ENCODE measurements at regions not wholly inside any gene's neighbourhood (a gene's known extent, or its start where the extent isn't known, plus 50 kb on each side); places are given as distances from the start of the nearest gene placed in this dataset.

- DNase-seq: no peak
These were observed 220.2 kb downstream of the AUH start for GRCh38 chr9:91141407-91141965.

GRCh38 chr9:91143162-91143561 is 218.6 kb downstream of the AUH start:
- no peak for DNase-seq

- no peak for DNase-seq
These were observed 218.1 kb downstream of the AUH start for GRCh38 chr9:91143642-91144041.

- DNase-seq: no peak
These were observed 216.9 kb downstream of the AUH start for GRCh38 chr9:91144769-91145168.

- no peak for DNase-seq
These were observed 216.2 kb downstream of the AUH start for GRCh38 chr9:91145496-91145895.

- DNase-seq: no peak
These were observed 215.2 kb downstream of the AUH start for GRCh38 chr9:91146391-91147019.

- DNase-seq: no peak
These were observed 214.5 kb downstream of the AUH start for GRCh38 chr9:91147079-91147708.

- no peak for DNase-seq
These were observed 213.4 kb downstream of the AUH start for GRCh38 chr9:91148306-91148705.

- DNase-seq: no peak
These were observed 211.3 kb downstream of the AUH start for GRCh38 chr9:91150273-91150997.

GRCh38 chr9:91150998-91151717 is 210.6 kb downstream of the AUH start:
- no peak for DNase-seq

GRCh38 chr9:91151718-91152095 is 210.0 kb downstream of the AUH start:
- DNase-seq: no peak

- no peak for DNase-seq
These were observed 207.0 kb downstream of the AUH start for GRCh38 chr9:91154686-91155085.

GRCh38 chr9:91155181-91155580 is 206.5 kb downstream of the AUH start:
- DNase-seq: no peak

- DNase-seq: no peak
These were observed 205.9 kb downstream of the AUH start for GRCh38 chr9:91155746-91156376.

- no peak for DNase-seq
These were observed 205.1 kb downstream of the AUH start for GRCh38 chr9:91156451-91157234.

- DNase-seq: no peak
These were observed 203.8 kb downstream of the AUH start for GRCh38 chr9:91157883-91158282.

GRCh38 chr9:91158286-91158685 is 203.4 kb downstream of the AUH start:
- DNase-seq: no peak

GRCh38 chr9:91158946-91159345 is 202.8 kb downstream of the AUH start:
- DNase-seq: no peak

- DNase-seq: no peak
These were observed 202.0 kb downstream of the AUH start for GRCh38 chr9:91159664-91160121.

GRCh38 chr9:91160181-91160580 is 201.5 kb downstream of the AUH start:
- no peak for DNase-seq

GRCh38 chr9:91160599-91161464 is 200.9 kb downstream of the AUH start:
- DNase-seq: no peak
